GM12878 (cell line): ENCODE measurements at regions not wholly inside any gene's neighbourhood (a gene's known extent, or its start where the extent isn't known, plus 50 kb on each side); places are given as distances from the start of the nearest gene placed in this dataset.

Experiments used
- BRCA1 ChIP-seq: IDR thresholded peaks from 2 replicates; pipeline ENCODE4 v1.6.1; 2011; ENCODE audit warnings: low read depth, low read length, improper control_type of control experiment
- CHD2 ChIP-seq: IDR thresholded peaks from 2 replicates; pipeline ENCODE4 v1.6.1; 2011; ENCODE audit warnings: low read depth, low read length, improper control_type of control experiment, borderline replicate concordance
- EZH2 ChIP-seq: IDR thresholded peaks from 2 replicates; pipeline ENCODE4 v1.6.1; 2012; ENCODE audit warnings: low read depth, mild to moderate bottlenecking, control low read depth, inconsistent platforms, low read length, borderline replicate concordance; ENCODE audit not compliant: control insufficient read depth
- HDAC2 ChIP-seq: fragments of 200-600 bp; sonication (generic); IDR thresholded peaks from 2 replicates; pipeline ENCODE4 v1.6.1; 2017
- IKZF1 ChIP-seq: fragments of 450-650 bp; conservative IDR thresholded peaks from 2 replicates; pipeline ENCODE4 v1.6.1; 2017; ENCODE audit warnings: antibody characterized with exemption, mild to moderate bottlenecking
- RCOR1 ChIP-seq: conservative IDR thresholded peaks from 2 replicates; pipeline ENCODE4 v1.6.1; 2012; ENCODE audit warnings: low read depth, low read length, improper control_type of control experiment
- STAT3 ChIP-seq: IDR thresholded peaks from 2 replicates; pipeline ENCODE4 v1.6.1; 2011; ENCODE audit warnings: low read depth, low read length, improper control_type of control experiment
- TCF7 ChIP-seq: IDR thresholded peaks from 2 replicates; pipeline ENCODE4 v1.6.1; 2014; ENCODE audit warnings: antibody characterized with exemption, borderline replicate concordance
- TF ChIP-seq, protein P1 (sequence below): fragments of 450-650 bp; IDR thresholded peaks from 2 replicates; pipeline ENCODE4 v1.6.1; 2017; ENCODE audit warnings: mild to moderate bottlenecking
- TF ChIP-seq, protein P2 (sequence below): IDR thresholded peaks from 2 replicates; pipeline ENCODE4 v1.6.1; 2012; ENCODE audit warnings: low read depth, low read length, improper control_type of control experiment
- TF ChIP-seq, protein P3 (sequence below), 3 experiments: IDR thresholded peaks in 2 of 3; conservative IDR thresholded peaks in 1 of 3; 2 replicates each; pipeline ENCODE4 v1.5.1; 2011; ENCODE audit warnings: low read depth in 3 of 3, low read length in 3 of 3, mild to moderate bottlenecking in 3 of 3, control low read depth in 2 of 3, moderate library complexity in 2 of 3, inconsistent platforms in 1 of 3, mixed read lengths in 1 of 3; ENCODE audit not compliant: control insufficient read depth in 2 of 3, insufficient read depth in 1 of 3; ENCODE audit errors: extremely low read depth in 1 of 3
- TF ChIP-seq, protein P4 (sequence below): IDR thresholded peaks from 2 replicates; pipeline ENCODE4 v1.6.1; 2012; ENCODE audit warnings: low read depth, low read length, improper control_type of control experiment
- TF ChIP-seq, protein P5 (sequence below): fragments of 450-650 bp; IDR thresholded peaks from 2 replicates; pipeline ENCODE4 v1.6.1; 2016; ENCODE audit warnings: mild to moderate bottlenecking
- TF ChIP-seq, protein P6 (sequence below): IDR thresholded peaks from 2 replicates; pipeline ENCODE4 v1.6.1; 2012; ENCODE audit warnings: mild to moderate bottlenecking, low read depth, low read length

DNA sequence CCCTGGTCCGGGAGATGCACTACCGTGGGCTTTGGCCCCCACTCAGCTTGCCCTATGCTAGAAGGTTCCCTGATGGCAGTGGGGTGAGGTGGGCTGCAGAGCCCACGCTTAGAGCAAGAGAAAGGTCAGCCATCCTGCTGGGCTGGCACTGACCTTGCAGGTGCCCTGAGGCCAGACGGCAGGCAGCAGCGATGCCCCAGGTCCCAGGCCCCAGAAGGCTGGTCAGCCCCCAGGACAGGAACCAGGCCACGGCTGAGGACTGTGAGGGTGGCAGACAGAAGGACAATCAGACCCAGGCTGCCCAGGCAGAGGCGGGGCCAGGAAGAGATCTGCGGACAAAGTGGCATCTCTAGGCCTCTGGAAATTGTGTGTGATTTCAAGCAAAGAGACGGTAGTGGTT lies 231.7 kb downstream of the CTTN start:
- TF ChIP-seq, protein P1, sequence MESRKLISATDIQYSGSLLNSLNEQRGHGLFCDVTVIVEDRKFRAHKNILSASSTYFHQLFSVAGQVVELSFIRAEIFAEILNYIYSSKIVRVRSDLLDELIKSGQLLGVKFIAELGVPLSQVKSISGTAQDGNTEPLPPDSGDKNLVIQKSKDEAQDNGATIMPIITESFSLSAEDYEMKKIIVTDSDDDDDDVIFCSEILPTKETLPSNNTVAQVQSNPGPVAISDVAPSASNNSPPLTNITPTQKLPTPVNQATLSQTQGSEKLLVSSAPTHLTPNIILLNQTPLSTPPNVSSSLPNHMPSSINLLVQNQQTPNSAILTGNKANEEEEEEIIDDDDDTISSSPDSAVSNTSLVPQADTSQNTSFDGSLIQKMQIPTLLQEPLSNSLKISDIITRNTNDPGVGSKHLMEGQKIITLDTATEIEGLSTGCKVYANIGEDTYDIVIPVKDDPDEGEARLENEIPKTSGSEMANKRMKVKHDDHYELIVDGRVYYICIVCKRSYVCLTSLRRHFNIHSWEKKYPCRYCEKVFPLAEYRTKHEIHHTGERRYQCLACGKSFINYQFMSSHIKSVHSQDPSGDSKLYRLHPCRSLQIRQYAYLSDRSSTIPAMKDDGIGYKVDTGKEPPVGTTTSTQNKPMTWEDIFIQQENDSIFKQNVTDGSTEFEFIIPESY: no peak
- TF ChIP-seq RCOR1 (no peak), CHD2 (no peak), BRCA1 (no peak), EZH2 (no peak), IKZF1 (no peak), STAT3 (no peak), TCF7 (no peak), HDAC2 (no peak)
- TF ChIP-seq, protein P2, sequence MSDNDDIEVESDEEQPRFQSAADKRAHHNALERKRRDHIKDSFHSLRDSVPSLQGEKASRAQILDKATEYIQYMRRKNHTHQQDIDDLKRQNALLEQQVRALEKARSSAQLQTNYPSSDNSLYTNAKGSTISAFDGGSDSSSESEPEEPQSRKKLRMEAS: no peak
- TF ChIP-seq, protein P3, sequence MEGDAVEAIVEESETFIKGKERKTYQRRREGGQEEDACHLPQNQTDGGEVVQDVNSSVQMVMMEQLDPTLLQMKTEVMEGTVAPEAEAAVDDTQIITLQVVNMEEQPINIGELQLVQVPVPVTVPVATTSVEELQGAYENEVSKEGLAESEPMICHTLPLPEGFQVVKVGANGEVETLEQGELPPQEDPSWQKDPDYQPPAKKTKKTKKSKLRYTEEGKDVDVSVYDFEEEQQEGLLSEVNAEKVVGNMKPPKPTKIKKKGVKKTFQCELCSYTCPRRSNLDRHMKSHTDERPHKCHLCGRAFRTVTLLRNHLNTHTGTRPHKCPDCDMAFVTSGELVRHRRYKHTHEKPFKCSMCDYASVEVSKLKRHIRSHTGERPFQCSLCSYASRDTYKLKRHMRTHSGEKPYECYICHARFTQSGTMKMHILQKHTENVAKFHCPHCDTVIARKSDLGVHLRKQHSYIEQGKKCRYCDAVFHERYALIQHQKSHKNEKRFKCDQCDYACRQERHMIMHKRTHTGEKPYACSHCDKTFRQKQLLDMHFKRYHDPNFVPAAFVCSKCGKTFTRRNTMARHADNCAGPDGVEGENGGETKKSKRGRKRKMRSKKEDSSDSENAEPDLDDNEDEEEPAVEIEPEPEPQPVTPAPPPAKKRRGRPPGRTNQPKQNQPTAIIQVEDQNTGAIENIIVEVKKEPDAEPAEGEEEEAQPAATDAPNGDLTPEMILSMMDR (IDR thresholded peaks at IDR 0.05 in 2 of 3, conservative IDR thresholded peaks at IDR 0.05 in 1 of 3; ENCODE audit: control insufficient read depth in 2 of 3, extremely low read depth in 1 of 3, insufficient read depth in 1 of 3, low read depth in 3 of 3, low read length in 3 of 3): no peak
- TF ChIP-seq, protein P4, sequence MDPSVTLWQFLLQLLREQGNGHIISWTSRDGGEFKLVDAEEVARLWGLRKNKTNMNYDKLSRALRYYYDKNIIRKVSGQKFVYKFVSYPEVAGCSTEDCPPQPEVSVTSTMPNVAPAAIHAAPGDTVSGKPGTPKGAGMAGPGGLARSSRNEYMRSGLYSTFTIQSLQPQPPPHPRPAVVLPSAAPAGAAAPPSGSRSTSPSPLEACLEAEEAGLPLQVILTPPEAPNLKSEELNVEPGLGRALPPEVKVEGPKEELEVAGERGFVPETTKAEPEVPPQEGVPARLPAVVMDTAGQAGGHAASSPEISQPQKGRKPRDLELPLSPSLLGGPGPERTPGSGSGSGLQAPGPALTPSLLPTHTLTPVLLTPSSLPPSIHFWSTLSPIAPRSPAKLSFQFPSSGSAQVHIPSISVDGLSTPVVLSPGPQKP: no peak
- TF ChIP-seq, protein P5, sequence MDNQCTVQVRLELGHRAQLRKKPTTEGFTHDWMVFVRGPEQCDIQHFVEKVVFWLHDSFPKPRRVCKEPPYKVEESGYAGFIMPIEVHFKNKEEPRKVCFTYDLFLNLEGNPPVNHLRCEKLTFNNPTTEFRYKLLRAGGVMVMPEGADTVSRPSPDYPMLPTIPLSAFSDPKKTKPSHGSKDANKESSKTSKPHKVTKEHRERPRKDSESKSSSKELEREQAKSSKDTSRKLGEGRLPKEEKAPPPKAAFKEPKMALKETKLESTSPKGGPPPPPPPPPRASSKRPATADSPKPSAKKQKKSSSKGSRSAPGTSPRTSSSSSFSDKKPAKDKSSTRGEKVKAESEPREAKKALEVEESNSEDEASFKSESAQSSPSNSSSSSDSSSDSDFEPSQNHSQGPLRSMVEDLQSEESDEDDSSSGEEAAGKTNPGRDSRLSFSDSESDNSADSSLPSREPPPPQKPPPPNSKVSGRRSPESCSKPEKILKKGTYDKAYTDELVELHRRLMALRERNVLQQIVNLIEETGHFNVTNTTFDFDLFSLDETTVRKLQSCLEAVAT: no peak
- TF ChIP-seq, protein P6, sequence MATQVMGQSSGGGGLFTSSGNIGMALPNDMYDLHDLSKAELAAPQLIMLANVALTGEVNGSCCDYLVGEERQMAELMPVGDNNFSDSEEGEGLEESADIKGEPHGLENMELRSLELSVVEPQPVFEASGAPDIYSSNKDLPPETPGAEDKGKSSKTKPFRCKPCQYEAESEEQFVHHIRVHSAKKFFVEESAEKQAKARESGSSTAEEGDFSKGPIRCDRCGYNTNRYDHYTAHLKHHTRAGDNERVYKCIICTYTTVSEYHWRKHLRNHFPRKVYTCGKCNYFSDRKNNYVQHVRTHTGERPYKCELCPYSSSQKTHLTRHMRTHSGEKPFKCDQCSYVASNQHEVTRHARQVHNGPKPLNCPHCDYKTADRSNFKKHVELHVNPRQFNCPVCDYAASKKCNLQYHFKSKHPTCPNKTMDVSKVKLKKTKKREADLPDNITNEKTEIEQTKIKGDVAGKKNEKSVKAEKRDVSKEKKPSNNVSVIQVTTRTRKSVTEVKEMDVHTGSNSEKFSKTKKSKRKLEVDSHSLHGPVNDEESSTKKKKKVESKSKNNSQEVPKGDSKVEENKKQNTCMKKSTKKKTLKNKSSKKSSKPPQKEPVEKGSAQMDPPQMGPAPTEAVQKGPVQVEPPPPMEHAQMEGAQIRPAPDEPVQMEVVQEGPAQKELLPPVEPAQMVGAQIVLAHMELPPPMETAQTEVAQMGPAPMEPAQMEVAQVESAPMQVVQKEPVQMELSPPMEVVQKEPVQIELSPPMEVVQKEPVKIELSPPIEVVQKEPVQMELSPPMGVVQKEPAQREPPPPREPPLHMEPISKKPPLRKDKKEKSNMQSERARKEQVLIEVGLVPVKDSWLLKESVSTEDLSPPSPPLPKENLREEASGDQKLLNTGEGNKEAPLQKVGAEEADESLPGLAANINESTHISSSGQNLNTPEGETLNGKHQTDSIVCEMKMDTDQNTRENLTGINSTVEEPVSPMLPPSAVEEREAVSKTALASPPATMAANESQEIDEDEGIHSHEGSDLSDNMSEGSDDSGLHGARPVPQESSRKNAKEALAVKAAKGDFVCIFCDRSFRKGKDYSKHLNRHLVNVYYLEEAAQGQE: no peak
